GM23338 (cell line): ENCODE measurements at regions not wholly inside any gene's neighbourhood (a gene's known extent, or its start where the extent isn't known, plus 50 kb on each side); places are given as distances from the start of the nearest gene placed in this dataset.

Experiments
- ATAC-seq: fragments of 200-7000 bp; cut with Tn5 transposase; 3 replicates; pipeline ENCODE4 v1.9.1; 2020
- DNase-seq: peaks from one replicate; pipeline ENCODE4 v3.0.0-alpha.2; 2015; ENCODE audit warnings: low spot score
- H2AFZ ChIP-seq: fragments of 200-600 bp; sonication (generic); 2 replicates; pipeline ENCODE4 v1.8.0; 2016; ENCODE audit warnings: antibody characterized with exemption, mild to moderate bottlenecking, moderate library complexity
- H3F3A ChIP-seq: fragments of 200-600 bp; sonication (generic); replicated peaks from 2 replicates; pipeline ENCODE4 v1.8.0; 2017; ENCODE audit warnings: antibody characterized with exemption, mixed run types, low read depth
- H3K27ac ChIP-seq: fragments of 200-600 bp; sonication (generic); 2 replicates; pipeline ENCODE4 v1.6.1; 2016; ENCODE audit warnings: low read depth
- H3K27me3 ChIP-seq: fragments of 200-600 bp; sonication (generic); 2 replicates; pipeline ENCODE4 v1.8.0; 2016; ENCODE audit warnings: mild to moderate bottlenecking, mixed run types, moderate library complexity; ENCODE audit not compliant: insufficient read depth
- H3K36me3 ChIP-seq: fragments of 200-600 bp; sonication (generic); 2 replicates; pipeline ENCODE4 v1.8.0; 2016; ENCODE audit warnings: mild to moderate bottlenecking; ENCODE audit not compliant: insufficient read depth
- H3K4me1 ChIP-seq: fragments of 200-600 bp; sonication (generic); 2 replicates; pipeline ENCODE4 v1.8.0; 2016; ENCODE audit warnings: mild to moderate bottlenecking, moderate library complexity; ENCODE audit not compliant: insufficient read depth
- H3K4me2 ChIP-seq: fragments of 200-600 bp; sonication (generic); 2 replicates; pipeline ENCODE4 v1.7.1; 2017; ENCODE audit warnings: mixed run types
- H3K4me3 ChIP-seq: fragments of 200-600 bp; sonication (generic); 2 replicates; pipeline ENCODE4 v1.6.1; 2016; ENCODE audit warnings: mixed run types
- H3K79me2 ChIP-seq: fragments of 200-600 bp; sonication (generic); replicated peaks from 2 replicates; pipeline ENCODE4 v1.8.0; 2017; ENCODE audit warnings: mild to moderate bottlenecking; ENCODE audit not compliant: insufficient read depth
- H3K9me2 ChIP-seq: fragments of 200-600 bp; sonication (generic); 2 replicates; pipeline ENCODE4 v1.8.0; 2017; ENCODE audit not compliant: insufficient read depth
- H4K20me1 ChIP-seq: fragments of 200-600 bp; sonication (generic); replicated peaks from 2 replicates; pipeline ENCODE4 v1.8.0; 2017; ENCODE audit warnings: mild to moderate bottlenecking; ENCODE audit not compliant: insufficient read depth
- H3K27ac Mint-ChIP-seq: 2 replicates; pipeline ENCODE4 v1.8.0; 2020; ENCODE audit warnings: inconsistent platforms, mild to moderate bottlenecking, moderate library complexity, mixed read lengths
- H3K27me3 Mint-ChIP-seq: 3 replicates; pipeline ENCODE4 v1.8.0; 2022; ENCODE audit warnings: low read depth, mild to moderate bottlenecking, moderate library complexity, mixed read lengths, inconsistent platforms; ENCODE audit not compliant: insufficient read depth, poor library complexity
- H3K36me3 Mint-ChIP-seq: 3 replicates; pipeline ENCODE4 v1.8.0; 2021; ENCODE audit warnings: low read depth, mild to moderate bottlenecking, inconsistent platforms, moderate library complexity, mixed read lengths
- H3K4me1 Mint-ChIP-seq: 3 replicates; pipeline ENCODE4 v1.8.0; 2020; ENCODE audit warnings: mild to moderate bottlenecking, inconsistent platforms, mixed read lengths
- H3K4me3 Mint-ChIP-seq: 3 replicates; pipeline ENCODE4 v1.8.0; 2021; ENCODE audit warnings: moderate library complexity, mild to moderate bottlenecking, inconsistent platforms, mixed read lengths
- H3K9me3 Mint-ChIP-seq: 3 replicates; pipeline ENCODE4 v1.8.0; 2020; ENCODE audit warnings: moderate library complexity, mild to moderate bottlenecking, inconsistent platforms, mixed read lengths
- CREB1 ChIP-seq: fragments of 250-450 bp; sonication (Bioruptor Pico); IDR thresholded peaks from 2 replicates; pipeline ENCODE4 v1.5.0; 2020; ENCODE audit warnings: low read depth, mild to moderate bottlenecking, moderate library complexity
- CTCF ChIP-seq, 2 experiments: fragments of 200-600 bp in 1 of 2; sonication (generic) in 1 of 2; conservative IDR thresholded peaks; 2 replicates each; pipeline versions ENCODE4 v1.5.1 to v1.6.1; 2016 to 2017; ENCODE audit warnings: antibody characterized with exemption in 2 of 2, low read depth in 2 of 2, mild to moderate bottlenecking in 2 of 2, moderate library complexity in 1 of 2
- ETS1 ChIP-seq: IDR thresholded peaks from 2 replicates; pipeline ENCODE4 v1.6.1; 2016; ENCODE audit warnings: antibody characterized with exemption
- EZH2phosphoT487 ChIP-seq: fragments of 200-600 bp; sonication (generic); IDR thresholded peaks from one replicate; pipeline ENCODE4 v1.8.1; 2018; ENCODE audit warnings: antibody characterized with exemption; ENCODE audit not compliant: unreplicated experiment
- JUNB ChIP-seq: IDR thresholded peaks from one replicate; pipeline ENCODE4 v1.6.1; 2016; ENCODE audit warnings: antibody characterized with exemption; ENCODE audit not compliant: unreplicated experiment
- NANOG ChIP-seq: IDR thresholded peaks from 2 replicates; pipeline ENCODE4 v1.6.1; 2016; ENCODE audit warnings: antibody characterized with exemption, borderline replicate concordance
- POLR2AphosphoS5 ChIP-seq: IDR thresholded peaks from 2 replicates; pipeline ENCODE4 v1.6.1; 2016; ENCODE audit warnings: antibody characterized with exemption, low read depth
- REST ChIP-seq: IDR thresholded peaks from one replicate; pipeline ENCODE4 v1.6.1; 2018; ENCODE audit warnings: antibody characterized with exemption; ENCODE audit not compliant: unreplicated experiment
- STAT1 ChIP-seq: IDR thresholded peaks from one replicate; pipeline ENCODE4 v1.6.1; 2016; ENCODE audit warnings: antibody characterized with exemption; ENCODE audit not compliant: unreplicated experiment
- ZNF114 ChIP-seq: fragments of 250-450 bp; sonication (Bioruptor Pico); IDR thresholded peaks from 2 replicates; pipeline ENCODE4 v1.5.0; 2020; ENCODE audit warnings: mild to moderate bottlenecking, moderate library complexity
- ZNF331 ChIP-seq: fragments of 250-450 bp; sonication (Bioruptor Pico); IDR thresholded peaks from 2 replicates; pipeline ENCODE4 v1.5.0; 2020; ENCODE audit warnings: low read depth, mild to moderate bottlenecking, moderate library complexity
- ZNF462 ChIP-seq: fragments of 250-450 bp; sonication (Bioruptor Pico); IDR thresholded peaks from 2 replicates; pipeline ENCODE4 v1.5.0; 2020; ENCODE audit warnings: mild to moderate bottlenecking, moderate library complexity

- no peak for TF ChIP-seq ZNF462 (CRISPR knock-in tag)
Observed at GRCh38 chr4:18242919-18243693, 221.6 kb upstream of the LCORL start (continued).

GRCh38 chr4:18241727-18242126, 220.2 kb upstream of the LCORL start:
- H3K9me2 ChIP-seq = no peaks in the 10 kb centered on the region; the same call in 1 of the 2 replicates
- ATAC-seq = no peak; the same call in 2 of the 3 replicates
- Mint-ChIP-seq H3K4me3 (no peak overlapping the region), H3K27me3 (peaks cover 2% of the 10 kb centered on the region), H3K36me3 (no peaks in the 10 kb centered on the region), H3K4me1 (peaks cover 11% of the 10 kb centered on the region; the same call in 2 of the 3 replicates), H3K9me3 (no peaks in the 10 kb centered on the region), H3K27ac (no peak overlapping the region)
- peak overlapping the region; percentile 61; the same call in 1 of the 2 replicates for H2AFZ ChIP-seq
- H4K20me1 ChIP-seq = no peaks in the 10 kb centered on the region
- no peaks in the 10 kb centered on the region for H3K27me3 ChIP-seq
- no peak overlapping the region for H3K27ac ChIP-seq
- no peak for DNase-seq
- H3K4me1 ChIP-seq = peaks cover 3% of the 10 kb centered on the region; the same call in 1 of the 2 replicates
- H3K79me2 ChIP-seq = no peaks in the 10 kb centered on the region
- H3F3A ChIP-seq = no peaks in the 10 kb centered on the region
- no peaks in the 10 kb centered on the region for H3K36me3 ChIP-seq
- H3K4me3 ChIP-seq = no peak overlapping the region
- no peak overlapping the region for H3K4me2 ChIP-seq
- TF ChIP-seq ETS1 = no peak
- TF ChIP-seq REST = no peak
- no peak for TF ChIP-seq ZNF331 (CRISPR knock-in tag)
- TF ChIP-seq POLR2AphosphoS5 = no peak
- TF ChIP-seq CTCF (conservative IDR thresholded peaks at IDR 0.05; ENCODE audit: low read depth in 2 of 2) = no peak
- no peak for TF ChIP-seq NANOG
- TF ChIP-seq EZH2phosphoT487 = no peak
- no peak for TF ChIP-seq STAT1
- no peak for TF ChIP-seq ZNF114 (CRISPR knock-in tag)
- no peak for TF ChIP-seq JUNB
- no peak for TF ChIP-seq CREB1
